Prostate gland (tissue), 2 donors: ENCODE measurements at regions not wholly inside any gene's neighbourhood (a gene's known extent, or its start where the extent isn't known, plus 50 kb on each side); places are given as distances from the start of the nearest gene placed in this dataset.

Experiments
- DNase-seq: peaks from one replicate; pipeline ENCODE4 v3.0.0-alpha.2; 2019; ENCODE audit warnings: low spot score
- H3K27ac ChIP-seq, 2 donors: fragments of 200-600 bp; sonication (generic); 2 replicates each; pipeline ENCODE4 v1.5.1; 2017 to 2019
- H3K27me3 ChIP-seq: fragments of 200-600 bp; sonication (generic); replicated peaks from 2 replicates; pipeline ENCODE4 v1.5.1; 2019; ENCODE audit not compliant: insufficient read depth
- H3K36me3 ChIP-seq, 2 donors: fragments of 200-600 bp; sonication (generic); 1 replicate in 1 of 2; 2 replicates in 1 of 2; pipeline versions ENCODE4 v1.5.1 to v1.8.1; 2017 to 2019
- H3K4me1 ChIP-seq: fragments of 200-600 bp; sonication (generic); replicated peaks from 2 replicates; pipeline ENCODE4 v1.5.1; 2019
- H3K4me3 ChIP-seq, 2 donors: fragments of 200-600 bp; sonication (generic); 2 replicates each; pipeline ENCODE4 v1.5.1; 2017 to 2019
- H3K9me3 ChIP-seq: fragments of 200-600 bp; sonication (generic); 2 replicates; pipeline ENCODE4 v1.5.1; 2017
- POLR2A ChIP-seq: fragments of 450-650 bp; IDR thresholded peaks from one replicate; pipeline ENCODE4 v1.6.1; 2016; ENCODE audit warnings: antibody characterized with exemption, mild to moderate bottlenecking
- POLR2AphosphoS5 ChIP-seq: sonication (generic); formaldehyde crosslinking; IDR thresholded peaks from one replicate; pipeline ENCODE4 v1.6.1; 2017; ENCODE audit warnings: antibody characterized with exemption
- WGBS: methylation state at CpG from one replicate; pipeline ENCODE4 v1.1.5; 2018; 5-methylcytosine and 5-hydroxymethylcytosine counted together
- intact Hi-C: fragments of 100-400 bp; cut with DNase I; formaldehyde crosslinking; loops from one replicate; pipeline ENCODE4 v1.14.2; 2022
- TF ChIP-seq, protein P1 (sequence below), 4 experiments: fragments of 200-600 bp in 2 of 4; fragments of 450-650 bp in 2 of 4; sonication (generic) in 2 of 4; IDR thresholded peaks; 1 replicate in 3 of 4; 2 replicates in 1 of 4; pipeline ENCODE4 v1.5.1; 2016 to 2019; ENCODE audit warnings: antibody characterized with exemption in 4 of 4, mild to moderate bottlenecking in 2 of 4, moderate library complexity in 2 of 4

DNA sequence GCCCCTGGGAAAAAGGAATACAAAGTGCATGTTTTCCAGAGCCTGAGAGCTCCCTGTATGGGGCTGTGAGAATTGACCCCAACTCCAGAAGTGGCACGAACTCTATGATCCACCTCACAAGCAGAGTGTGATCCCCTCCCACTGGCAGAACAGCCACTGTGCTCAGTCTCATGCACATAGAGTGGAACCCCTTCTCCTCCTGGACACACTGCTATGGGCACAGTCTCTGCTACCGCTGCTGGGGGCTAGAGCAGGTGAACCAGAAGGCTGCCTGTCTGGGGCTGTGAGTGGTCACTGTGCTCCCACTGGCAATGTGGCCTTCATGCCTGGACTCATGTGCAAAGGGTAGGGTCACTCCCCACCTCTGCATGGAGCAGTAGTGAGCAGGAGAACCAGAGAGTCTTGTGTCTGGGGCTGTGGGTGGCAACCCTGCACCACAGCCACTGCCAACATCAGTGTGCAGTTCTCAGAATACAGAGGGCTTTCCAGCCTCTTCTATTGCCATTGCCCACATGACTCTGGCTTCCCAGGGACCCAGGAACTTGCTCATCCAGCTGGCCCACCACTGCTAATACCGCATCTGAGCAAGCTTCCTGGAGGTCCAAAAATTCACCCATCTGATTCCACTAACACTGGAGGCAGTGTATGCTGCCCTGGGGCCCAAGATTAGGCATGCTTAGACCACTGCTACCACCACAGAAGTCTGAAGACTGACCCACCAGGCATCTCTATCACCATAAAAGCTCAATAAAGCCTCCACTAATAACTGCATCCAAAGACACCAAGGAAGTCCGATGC, 343.7 kb upstream of the SOX14 start:
- TF ChIP-seq POLR2A: no peak
- TF ChIP-seq POLR2AphosphoS5: no peak
- TF ChIP-seq, protein P1, sequence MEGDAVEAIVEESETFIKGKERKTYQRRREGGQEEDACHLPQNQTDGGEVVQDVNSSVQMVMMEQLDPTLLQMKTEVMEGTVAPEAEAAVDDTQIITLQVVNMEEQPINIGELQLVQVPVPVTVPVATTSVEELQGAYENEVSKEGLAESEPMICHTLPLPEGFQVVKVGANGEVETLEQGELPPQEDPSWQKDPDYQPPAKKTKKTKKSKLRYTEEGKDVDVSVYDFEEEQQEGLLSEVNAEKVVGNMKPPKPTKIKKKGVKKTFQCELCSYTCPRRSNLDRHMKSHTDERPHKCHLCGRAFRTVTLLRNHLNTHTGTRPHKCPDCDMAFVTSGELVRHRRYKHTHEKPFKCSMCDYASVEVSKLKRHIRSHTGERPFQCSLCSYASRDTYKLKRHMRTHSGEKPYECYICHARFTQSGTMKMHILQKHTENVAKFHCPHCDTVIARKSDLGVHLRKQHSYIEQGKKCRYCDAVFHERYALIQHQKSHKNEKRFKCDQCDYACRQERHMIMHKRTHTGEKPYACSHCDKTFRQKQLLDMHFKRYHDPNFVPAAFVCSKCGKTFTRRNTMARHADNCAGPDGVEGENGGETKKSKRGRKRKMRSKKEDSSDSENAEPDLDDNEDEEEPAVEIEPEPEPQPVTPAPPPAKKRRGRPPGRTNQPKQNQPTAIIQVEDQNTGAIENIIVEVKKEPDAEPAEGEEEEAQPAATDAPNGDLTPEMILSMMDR (IDR thresholded peaks at IDR 0.05): no peak
- intact Hi-C loops: no loop called here
- 95% methylated on average over 4 of the region's 4 CpGs for WGBS
- Histone ChIP-seq H3K4me3 (no peak overlapping the region), H3K4me1 (no peaks in the 10 kb centered on the region), H3K9me3 (no peaks in the 10 kb centered on the region), H3K27me3 (no peaks in the 10 kb centered on the region), H3K27ac (no peak overlapping the region), H3K36me3 (no peaks in the 10 kb centered on the region)
- DNase-seq: no peak

DNA sequence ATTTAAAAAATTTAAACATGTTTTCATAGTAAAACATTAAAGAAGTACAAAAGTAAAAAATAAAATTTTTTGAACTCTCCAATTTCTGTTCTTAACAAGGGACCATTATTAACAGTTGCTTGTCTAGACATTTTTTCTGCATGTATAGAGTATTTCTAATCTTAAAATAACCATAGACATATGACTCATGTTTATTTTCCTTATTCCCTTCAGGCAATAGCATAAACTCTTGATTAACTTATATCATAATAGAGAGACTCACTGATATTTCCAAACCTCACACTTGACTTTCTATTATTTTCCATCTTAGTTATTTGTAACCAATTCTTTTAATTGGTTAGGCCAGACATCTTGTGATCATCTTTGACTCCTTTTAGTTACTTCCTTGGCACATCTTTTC, 325.6 kb upstream of the SOX14 start:
- Histone ChIP-seq H3K9me3 (no peaks in the 10 kb centered on the region), H3K27me3 (no peaks in the 10 kb centered on the region), H3K27ac (no peak overlapping the region), H3K4me1 (no peaks in the 10 kb centered on the region), H3K4me3 (no peak overlapping the region), H3K36me3 (no peaks in the 10 kb centered on the region)
- intact Hi-C loops: no loop called here
- TF ChIP-seq, protein P1 (IDR thresholded peaks at IDR 0.05): no peak
- TF ChIP-seq POLR2AphosphoS5: no peak
- no peak for TF ChIP-seq POLR2A
- no peak for DNase-seq

DNA sequence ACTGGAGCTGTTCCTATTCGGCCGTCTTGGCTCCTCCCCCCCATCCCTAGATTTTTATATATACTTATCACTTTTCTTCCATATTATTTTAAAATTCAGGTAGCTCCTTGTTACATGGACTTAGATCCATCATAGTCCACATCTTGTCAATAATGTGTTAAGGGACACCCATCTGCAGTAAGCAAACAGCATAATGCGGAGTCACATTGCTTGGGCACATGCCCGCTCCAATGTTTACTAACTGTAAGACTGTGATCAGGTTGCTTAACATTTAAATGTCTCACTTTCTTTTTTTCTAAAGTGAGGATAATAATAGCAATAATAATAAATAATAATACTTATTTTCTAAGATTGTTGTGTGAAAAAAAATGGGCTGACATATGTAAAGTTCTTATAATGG, 303.2 kb upstream of the SOX14 start:
- TF ChIP-seq, protein P1 (IDR thresholded peaks at IDR 0.05): no peak
- no peak for TF ChIP-seq POLR2A
- TF ChIP-seq POLR2AphosphoS5: no peak
- Histone ChIP-seq H3K9me3 (no peaks in the 10 kb centered on the region), H3K36me3 (no peaks in the 10 kb centered on the region), H3K27me3 (no peaks in the 10 kb centered on the region), H3K4me3 (no peak overlapping the region), H3K27ac (no peak overlapping the region), H3K4me1 (no peaks in the 10 kb centered on the region)
- intact Hi-C loops: no loop called here
- DNase-seq: peak; percentile 11
- 55% methylated on average over 4 of the region's 4 CpGs for WGBS

DNA sequence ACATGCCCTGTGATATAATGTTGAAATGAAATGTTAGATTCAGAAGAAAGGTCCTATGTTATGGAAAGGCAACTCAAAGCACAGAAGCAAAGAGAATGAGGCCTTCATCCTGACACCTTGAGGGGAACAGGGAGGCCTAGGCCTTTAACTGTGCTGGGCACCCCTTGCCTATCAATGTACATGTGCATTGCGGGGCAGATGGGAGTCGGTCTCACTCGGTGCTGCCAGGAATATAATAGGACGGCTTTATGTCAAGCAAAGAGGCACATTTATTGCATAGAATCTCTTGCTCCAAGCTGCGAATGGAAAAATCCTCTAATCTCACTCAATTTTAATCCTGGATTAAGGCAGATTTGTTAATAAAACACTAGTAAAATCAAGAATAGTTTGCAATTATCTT, 301.0 kb upstream of the SOX14 start:
- WGBS: 78% methylated on average over 5 of the region's 5 CpGs
- no peaks in the 10 kb centered on the region for H3K27me3 ChIP-seq
- H3K9me3 ChIP-seq: no peaks in the 10 kb centered on the region
- no peak overlapping the region for H3K27ac ChIP-seq
- TF ChIP-seq, protein P1 (IDR thresholded peaks at IDR 0.05): no peak
- no peak for TF ChIP-seq POLR2AphosphoS5
- TF ChIP-seq POLR2A: no peak
- no peaks in the 10 kb centered on the region for H3K36me3 ChIP-seq
- H3K4me1 ChIP-seq: no peaks in the 10 kb centered on the region
- intact Hi-C loops: no loop called here
- no peak for DNase-seq
- H3K4me3 ChIP-seq: no peak overlapping the region

DNA sequence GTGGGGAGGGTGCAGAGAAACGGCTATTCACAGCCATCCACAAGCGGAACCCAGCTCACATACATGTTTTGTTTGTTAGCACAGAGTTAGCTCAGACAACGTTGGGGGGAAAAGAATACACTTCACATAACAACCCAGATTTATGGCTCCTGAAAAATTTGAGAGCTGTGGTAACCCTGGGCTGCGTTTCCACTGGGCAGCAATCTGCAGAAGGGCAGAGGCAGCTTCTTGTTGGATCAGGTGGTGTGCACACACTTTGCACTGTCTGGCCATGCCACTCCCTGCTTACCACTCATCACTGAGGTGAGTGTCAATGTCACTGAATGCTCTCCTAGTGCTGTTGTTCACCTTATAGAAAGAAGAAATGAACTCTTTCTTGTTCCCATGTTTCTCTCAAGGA, 299.8 kb upstream of the SOX14 start:
- Histone ChIP-seq H3K4me1 (no peaks in the 10 kb centered on the region), H3K4me3 (no peak overlapping the region), H3K9me3 (no peaks in the 10 kb centered on the region), H3K27ac (no peak overlapping the region), H3K27me3 (no peaks in the 10 kb centered on the region), H3K36me3 (no peaks in the 10 kb centered on the region)
- no peak for DNase-seq
- intact Hi-C loops: no loop called here
- WGBS: 32% methylated on average over 4 of the region's 4 CpGs
- TF ChIP-seq, protein P1 (IDR thresholded peaks at IDR 0.05): no peak
- no peak for TF ChIP-seq POLR2A
- no peak for TF ChIP-seq POLR2AphosphoS5
